ENCODE measurements at regions not wholly inside any gene's neighbourhood (a gene's known extent, or its start where the extent isn't known, plus 50 kb on each side); places are given as distances from the start of the nearest gene placed in this dataset.

- TF ChIP-seq TP53 (CRISPR knock-in tag; IDR thresholded peaks at IDR 0.05) (no peak), STAT6 (CRISPR knock-in tag; conservative IDR thresholded peaks at IDR 0.05; ENCODE audit: low read depth) (no peak), ZNF263 (CRISPR knock-in tag; IDR thresholded peaks at IDR 0.05; ENCODE audit: low read depth) (no peak), TEAD4 (CRISPR knock-in tag; IDR thresholded peaks at IDR 0.05) (no peak), ATF2 (CRISPR knock-in tag; IDR thresholded peaks at IDR 0.05; ENCODE audit: borderline replicate concordance, low read depth) (no peak), MXD4 (CRISPR knock-in tag; IDR thresholded peaks at IDR 0.05; ENCODE audit: borderline replicate concordance) (no peak), NR2C2 (CRISPR knock-in tag; IDR thresholded peaks at IDR 0.05) (no peak), CTCF (IDR thresholded peaks at IDR 0.05) (no peak), CBFB (CRISPR knock-in tag; IDR thresholded peaks at IDR 0.05; ENCODE audit: low read depth) (no peak)
These were observed 462.2 kb downstream of the FOXO1 start for GRCh38 chr13:40204246-40204645.
